Inferior parietal cortex (tissue), 1 donor: ENCODE measurements at regions not wholly inside any gene's neighbourhood (a gene's known extent, or its start where the extent isn't known, plus 50 kb on each side); places are given as distances from the start of the nearest gene placed in this dataset.
"Not testable (repeated sequence)": the region's sequence is repeated elsewhere in the genome, so short reads cannot be mapped to it uniquely, and the experiment has no call there.

ENCODE experiments used
- DNase-seq: peaks from one replicate; pipeline ENCODE4 v3.0.0-alpha.2; 2016; ENCODE audit errors: extremely low spot score

DNA sequence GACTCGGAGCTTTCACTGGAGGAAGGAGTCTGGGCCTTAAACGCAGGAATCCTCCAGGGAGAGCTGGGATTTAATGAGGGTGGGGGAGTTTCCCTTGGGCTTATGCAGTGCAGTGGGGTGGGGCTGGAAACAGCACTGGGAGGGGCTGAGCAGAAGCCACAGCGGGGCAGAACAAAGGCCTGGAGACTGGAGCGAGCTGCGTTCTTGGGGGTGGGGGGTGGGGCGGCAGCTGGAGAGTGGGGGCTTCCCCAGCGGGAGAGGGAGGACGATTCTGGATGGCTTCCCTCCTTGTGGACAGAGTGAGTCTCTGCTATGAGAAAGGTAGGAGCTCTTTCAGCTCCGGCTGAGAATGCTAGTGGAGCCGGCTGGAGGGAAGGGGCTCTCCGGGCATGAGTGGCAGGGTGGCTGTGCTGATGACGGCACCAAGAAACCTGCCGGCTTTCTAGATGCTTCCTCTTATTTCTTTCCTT, 406.0 kb downstream of the SEC14L1 start:
- DNase-seq: no peak

DNA sequence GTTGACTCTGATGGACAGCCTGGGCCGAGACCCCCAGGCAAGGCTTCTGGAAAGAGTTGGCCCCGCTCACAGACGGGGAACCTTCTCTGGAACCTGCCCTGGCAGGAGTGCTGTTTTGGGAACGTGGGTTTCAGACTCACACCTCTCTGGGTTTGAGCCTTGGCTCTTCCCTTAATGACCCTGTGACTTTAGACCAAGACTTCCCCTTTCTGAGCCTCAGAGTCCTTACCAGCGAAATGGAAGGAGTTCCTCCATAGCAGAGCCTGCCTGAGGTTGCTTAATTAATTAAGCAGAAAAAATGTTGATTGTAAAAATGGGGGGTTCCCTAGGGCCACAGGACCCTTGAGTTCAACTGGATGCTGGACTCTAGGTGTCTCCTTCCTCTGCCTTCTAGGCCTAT, 408.2 kb downstream of the SEC14L1 start:
- no peak for DNase-seq

DNA sequence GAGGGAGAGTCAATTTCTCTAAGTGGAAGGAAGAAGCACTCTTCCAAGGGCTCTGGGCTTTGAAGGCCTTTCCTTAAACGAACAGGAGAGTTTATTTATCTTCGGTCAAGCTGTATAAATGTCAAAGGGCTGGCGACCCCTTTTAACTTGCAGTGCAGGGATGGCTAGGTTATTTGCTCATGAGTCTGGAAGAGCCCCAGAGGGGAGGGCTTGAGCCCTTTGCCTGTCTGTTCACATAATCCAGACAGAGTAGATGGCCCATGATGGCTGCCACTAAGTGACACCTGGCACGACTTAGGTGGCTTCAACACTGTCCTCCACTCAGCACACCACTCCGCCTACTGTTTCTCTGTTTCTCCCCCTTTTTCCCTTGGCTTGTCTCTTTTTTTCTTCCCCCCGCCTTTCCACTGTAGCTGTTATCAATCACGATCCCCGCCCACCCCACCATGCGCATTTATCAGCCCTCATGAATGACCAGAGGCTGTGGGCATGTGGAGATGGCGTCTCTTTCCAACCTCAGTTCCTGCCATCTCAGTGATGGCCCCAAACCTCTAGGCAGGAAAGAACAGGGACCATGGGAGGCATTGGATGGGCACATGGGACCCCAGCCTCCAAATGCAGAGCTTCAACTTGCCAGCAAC, 408.7 kb upstream of the TNRC6C start:
- DNase-seq: no peak

DNA sequence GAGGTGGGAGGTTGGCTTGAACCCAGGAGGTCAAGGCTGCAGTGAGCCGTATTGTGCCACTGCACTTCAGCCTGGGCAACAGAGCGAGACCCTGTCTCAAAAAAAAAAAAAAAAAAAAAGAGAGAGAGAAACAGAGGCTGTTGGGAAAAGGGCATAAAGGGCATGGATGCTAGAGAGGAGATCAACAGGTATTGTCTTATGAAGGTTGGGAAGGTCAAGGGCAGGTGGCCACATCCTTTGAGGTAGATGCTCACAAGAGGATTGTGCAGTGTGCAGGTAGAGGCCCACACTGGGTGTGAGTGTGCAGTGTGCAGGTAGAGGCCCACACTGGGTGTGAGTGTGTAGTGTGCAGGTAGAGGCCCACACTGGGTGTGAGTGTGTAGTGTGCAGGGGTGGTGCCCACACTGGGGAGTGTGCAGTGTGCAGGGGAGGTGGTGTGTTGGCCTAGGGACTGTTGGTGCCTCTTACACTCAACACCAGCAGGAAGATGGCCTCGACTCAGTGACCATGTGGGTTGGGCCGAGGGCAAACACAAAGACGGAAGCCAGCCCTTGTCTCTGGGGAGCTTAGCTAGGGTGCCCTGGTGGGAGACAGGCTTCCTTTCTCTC, 404.9 kb upstream of the TNRC6C start:
- DNase-seq: no peak

DNA sequence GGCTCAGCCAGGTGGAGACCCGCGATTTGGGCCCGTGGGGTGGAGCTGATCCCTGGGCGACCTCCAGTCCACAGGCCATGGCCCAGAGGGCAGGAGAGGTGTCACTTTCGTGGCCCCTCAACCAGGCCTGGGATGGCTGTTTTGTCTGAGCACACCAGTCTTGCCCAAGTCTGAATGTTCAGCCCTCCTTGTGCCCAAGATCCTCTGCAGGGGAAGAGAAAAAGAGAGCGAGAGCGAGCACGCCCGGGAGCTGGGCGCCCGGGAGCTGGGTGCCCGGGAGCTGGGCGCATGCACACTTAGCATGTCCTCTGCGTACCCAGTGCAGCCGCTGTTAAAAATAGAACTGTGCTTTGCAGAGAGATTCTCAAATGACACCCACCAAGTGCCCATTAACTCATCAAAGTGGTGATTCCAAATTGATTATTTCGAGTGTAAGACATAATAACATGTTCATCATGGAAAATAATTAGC, 403.3 kb upstream of the TNRC6C start:
- DNase-seq: no peak

DNA sequence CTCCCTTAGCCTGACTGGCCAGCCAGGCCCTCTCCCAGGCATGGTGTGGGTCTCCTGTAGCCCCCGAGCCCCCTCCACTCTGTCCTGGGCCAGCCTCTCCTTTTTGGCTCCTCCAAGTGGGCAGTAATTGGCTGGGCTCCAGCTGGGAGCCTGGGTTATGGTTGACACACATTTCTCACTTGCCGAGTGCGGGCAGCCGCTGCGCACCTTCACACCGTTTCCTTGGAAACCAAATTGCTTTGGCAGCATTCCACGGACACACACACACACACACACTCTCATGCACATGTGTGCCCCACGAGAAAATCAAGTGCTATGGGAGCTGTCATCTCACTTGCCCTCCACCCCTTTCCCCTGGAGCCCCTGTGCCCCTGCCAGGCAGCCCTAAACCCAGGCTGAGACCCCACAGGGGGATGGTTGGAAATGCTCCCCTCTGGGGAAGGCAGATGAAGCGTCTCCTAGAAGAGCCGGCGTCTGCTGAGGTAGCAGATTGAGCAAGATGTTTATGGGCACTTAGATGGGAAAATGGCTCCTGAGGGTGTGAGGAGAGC, 402.7 kb upstream of the TNRC6C start:
- DNase-seq: peak; percentile 60

DNA sequence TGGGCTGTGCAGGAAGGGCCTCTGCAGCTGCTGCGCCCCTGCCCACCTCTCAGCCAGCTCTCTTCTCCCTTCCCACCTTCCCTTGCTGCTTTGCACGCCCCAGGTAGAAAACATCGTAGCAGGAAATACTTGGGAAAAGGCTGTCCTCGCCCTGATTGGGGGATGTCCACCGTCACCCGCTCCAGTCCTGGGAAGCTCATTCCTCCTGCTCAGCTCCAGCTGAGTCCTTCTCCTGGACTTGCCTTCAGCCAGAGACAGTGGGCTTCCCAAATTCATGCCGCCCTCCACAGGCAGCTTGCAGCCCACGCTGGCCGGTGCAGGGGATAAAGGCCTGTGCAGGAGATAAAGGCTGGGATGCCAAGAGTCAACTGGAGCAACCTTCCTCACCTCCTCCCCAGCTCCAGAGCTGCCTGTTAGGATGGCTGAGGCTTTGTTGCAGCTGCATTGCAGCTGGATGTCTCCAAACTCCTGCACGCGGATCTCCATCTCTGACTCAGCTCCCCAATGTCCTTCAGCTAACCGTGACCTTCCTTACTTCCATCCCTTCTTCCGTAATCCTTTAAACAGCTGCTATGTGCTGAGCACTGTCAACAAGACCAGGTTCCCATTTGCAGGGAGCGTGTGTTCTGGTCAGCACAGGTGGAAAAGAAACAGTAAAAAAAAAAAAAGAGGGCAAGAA, 402.0 kb upstream of the TNRC6C start:
- no peak for DNase-seq

DNA sequence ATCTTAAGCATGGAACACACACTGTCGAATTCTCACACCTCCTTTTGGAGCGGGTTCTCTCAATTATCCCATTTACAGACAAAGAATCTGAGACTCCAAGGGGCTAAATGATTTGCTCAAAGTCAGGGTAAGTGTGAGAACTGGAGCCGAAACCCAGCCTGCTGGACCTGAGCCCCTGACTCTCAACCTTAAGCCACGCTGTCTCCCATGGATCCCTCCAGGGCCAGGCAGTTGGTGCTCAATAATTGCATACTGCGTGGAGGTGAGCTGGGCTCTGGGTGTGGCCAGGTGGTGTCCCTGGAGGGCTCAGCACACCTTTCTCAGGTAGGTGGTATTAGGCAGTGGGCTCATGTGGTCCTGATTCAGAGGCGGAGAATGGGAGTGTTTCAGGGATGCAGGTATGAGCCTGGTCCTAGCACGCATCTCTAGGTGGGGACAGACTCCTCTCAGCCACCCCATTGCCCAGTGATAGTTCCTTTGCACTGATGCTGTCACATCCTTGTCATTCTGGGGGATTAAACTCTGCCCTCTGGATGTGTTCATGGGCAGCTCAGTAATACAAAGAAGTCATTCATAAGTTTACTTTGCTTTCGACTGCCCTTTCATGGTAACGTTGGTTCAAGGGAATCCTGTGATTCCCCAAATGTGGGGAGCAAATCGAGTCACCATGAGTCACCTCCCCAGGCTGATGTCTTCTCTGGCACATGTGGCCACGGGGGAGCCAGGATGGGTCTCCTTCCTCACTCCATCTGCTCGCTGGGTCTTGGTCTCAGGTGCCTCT, 399.5 kb upstream of the TNRC6C start:
- no peak for DNase-seq

DNA sequence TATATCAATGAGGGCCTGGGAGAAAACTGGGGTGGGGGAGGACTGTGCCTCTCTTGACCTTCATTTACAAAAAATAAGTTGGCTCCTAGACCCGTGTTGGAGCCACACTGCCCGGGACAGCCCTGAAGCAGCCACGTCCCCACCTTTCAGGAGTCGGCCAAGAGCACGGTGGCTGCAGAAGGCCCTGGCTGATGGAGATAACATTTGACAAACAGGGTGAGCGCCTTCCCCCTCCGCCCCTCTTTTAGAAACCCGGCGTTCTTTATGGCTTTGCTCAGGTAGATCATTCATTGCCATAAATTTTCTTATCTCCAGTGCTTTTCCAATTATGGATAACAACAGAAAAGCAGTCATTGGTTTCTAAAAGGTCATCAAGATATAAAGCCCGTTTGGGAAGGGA, 398.1 kb upstream of the TNRC6C start:
- no peak for DNase-seq

DNA sequence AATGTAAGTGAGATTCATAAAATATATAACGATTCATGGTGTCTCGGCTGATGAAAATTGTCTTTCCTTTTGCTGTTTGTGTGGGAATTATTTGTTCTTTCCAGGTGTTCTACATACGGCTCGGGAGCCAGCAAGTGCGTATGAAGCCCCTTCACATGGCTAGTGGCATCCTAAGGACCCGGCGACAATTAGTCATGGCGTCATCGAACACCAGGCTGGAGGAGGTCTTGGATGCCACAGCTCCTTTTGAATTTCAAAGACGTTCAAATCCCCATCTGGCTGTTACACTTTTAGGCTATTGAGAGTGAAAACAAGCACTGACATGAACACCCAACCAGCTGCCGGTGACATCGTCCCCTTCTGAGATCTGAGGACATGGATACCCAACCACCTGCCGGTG, 397.7 kb upstream of the TNRC6C start:
- no peak for DNase-seq

DNA sequence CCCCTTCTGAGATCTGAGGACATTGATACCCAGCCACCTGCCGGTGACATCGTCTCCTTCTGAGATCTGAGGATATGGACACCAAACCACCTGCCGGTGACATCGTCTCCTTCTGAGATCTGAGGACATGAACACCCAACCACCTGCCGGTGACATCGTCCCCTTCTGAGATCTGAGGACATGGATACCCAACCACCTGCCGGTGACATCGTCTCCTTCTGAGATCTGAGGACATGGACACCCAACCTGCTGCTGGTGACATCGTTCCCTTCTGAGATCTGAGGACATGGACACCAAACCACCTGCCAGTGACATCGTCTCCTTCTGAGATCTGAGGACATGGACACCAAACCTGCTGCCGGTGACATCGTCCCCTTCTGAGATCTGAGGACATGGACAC, 396.1 kb upstream of the TNRC6C start:
- DNase-seq: not testable (repeated sequence)

DNA sequence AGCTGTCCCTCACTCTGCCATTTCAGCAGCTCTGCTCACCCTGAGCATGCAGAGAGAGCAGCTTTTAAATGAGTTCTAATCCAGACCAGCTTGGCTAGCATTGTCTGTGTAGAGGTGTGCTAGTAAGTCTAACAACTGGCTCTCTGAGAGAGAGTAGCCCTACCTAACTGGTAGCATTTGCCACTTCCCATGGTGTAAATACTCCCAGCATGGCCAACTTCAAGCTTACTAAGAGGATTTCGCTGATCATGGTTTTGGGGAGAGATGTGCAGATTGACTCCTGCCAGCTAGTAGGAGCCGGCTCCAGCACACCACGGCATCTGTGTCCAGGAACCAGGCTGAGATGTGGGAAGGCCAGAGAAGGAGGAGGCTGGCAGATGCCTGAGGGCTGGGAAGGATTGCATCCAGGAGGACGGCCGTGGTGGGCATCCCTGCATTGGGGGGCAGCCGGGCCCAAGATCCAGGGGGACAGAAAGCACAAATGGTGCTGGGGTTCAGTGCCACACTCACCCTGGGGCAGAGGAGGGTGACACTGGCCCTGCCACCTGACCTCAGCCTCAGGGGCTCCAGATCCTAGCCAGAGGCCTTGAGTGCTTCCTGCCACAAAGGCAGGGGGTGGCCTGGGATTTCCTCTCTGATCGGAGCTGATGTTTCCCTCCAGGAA, 394.9 kb upstream of the TNRC6C start:
- DNase-seq: no peak

DNA sequence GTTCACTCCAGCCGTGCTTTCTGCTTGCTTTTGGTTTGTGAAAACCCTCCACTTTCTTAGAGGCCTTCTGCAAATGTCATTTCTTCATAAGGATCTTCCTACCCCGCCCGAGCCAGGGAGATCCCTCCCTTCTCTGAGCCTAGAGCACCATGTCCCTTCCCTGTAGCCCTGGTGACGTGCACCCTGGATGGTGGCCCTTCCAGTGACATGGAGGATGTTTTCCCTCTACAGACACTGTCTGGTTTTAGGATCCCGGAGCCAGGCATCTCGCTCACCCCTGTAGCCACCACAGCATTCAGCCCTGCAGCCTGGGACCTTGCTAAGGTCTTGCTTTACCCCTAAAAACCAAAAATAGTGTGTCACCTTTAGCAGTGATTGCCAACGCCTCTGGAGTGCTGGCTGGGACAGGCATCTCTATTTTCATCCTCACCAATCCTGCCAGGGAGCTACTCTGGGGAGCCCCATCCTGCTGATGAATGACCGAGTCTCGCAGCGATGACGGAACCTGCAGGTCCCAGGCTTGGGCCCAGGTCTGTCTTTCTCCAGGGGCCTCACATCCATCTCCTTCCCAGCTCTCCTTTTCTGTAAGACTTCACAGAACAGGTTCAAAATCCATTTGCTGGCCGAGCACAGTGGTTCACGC, 394.1 kb upstream of the TNRC6C start:
- DNase-seq: no peak

DNA sequence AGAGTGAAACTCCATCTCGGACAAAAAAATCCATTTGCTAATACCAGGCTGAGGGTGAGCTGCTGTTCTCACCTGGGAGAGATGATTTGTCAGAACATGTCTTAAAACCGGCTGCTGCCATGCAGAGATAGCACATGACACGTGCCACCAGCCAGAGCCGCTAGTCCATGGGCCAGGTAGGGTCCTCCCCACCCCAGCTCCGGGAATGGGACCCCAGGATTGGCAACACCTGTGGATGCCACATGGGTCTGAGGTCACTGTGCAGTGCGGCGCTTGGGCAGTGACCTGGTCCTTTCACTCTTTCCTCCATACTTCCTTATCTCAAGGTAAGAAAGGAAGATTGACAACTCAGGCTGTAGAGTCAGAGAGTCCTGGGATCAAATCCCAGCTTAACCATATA, 393.3 kb upstream of the TNRC6C start:
- DNase-seq: no peak

DNA sequence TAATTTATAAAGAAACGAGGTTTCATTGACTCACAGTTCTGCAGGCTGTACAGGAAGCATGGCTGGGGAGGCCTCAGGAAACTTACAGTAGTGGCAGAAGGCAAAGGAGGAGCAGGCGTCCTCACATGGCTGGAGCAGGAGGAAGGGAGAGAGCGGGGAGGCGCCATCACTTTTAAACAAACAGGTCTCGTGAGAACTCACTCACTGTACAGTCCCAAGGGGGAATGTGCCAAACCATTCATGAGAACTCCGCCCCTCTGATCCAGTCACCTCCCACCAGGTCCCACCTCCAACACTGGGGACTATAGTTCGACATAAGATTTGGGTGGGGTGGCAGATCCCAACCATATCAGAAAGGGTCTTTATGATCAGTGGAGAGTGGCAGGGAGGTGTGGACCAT, 392.4 kb upstream of the TNRC6C start:
- no peak for DNase-seq

DNA sequence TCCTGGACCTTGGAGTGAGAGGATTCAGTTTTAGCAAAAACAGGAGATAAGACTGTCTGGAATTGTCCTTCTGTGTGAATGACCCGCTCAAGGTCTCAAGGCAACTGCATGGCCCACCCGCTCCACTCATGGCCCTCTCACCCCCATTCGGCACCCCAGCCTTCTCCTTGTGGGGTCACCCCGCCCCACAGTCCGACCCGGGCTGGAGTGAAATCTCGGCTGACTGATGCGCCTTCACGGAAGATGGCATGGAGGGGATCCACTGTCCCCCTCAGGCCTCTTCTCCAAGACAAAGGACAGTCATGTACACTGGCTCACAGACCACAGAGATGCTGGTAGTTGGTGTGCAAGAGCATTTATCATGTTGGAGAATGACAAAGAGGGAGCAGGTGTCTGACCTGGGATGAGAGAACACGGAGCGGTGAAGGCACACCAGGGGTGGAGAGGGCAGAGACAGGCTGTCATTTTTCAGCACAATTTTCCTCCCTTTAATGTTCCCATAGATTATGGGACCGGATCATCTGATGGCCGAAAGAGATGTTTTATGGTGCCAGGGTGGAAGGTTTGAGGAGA, 391.9 kb upstream of the TNRC6C start:
- DNase-seq: no peak

DNA sequence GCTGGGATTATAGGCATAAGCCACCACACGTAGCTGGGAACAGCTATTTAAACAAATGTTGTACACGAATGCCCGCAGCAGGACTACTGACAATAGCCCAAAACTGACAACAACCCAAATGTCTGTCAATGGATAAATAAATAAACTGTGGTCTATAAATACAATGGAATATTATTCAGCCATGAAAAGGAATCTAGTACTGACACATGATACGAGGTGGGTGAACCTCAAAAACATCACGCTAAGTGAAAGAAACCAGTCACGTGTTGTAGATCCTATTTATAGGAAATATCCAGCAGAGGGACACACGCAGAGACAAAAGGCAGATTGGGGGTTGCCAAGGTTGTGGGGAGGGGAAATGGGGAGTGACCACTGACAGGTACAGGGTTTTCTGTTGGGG, 390.0 kb upstream of the TNRC6C start:
- DNase-seq: no peak

DNA sequence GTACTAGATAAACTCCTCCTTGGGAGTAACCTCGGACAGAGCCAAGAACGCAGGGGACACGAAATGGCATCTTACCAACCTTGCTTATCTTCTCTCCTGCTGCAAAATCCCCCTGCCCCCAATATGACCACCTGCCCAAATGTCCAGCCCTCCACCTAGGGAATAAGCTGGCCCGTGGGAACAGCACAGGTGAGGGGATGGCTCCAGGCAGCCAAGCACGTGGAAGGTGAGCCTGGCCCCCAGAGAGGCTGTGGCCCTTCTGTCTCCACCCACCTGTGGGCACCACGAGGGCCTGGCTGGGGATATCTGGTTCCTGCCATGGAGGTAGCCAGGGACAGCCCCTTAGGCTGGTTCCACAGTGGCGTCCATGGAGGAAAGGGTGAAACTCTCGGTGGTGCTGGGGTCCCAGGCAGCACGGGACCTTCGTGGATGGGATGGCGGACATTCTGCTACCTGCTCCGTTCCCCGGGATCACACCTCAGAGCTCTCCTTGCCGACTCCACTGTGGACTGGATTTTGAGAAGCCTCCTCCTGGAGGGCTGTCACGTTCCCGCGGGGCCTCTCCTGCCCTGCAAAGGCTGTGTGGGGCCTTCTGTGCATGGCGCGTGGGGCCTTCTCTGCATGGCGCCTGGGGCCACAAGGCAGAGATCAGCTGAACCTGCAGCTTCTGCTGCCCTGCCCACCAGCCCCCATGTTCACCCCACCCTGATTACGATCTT, 388.5 kb upstream of the TNRC6C start:
- DNase-seq: no peak

DNA sequence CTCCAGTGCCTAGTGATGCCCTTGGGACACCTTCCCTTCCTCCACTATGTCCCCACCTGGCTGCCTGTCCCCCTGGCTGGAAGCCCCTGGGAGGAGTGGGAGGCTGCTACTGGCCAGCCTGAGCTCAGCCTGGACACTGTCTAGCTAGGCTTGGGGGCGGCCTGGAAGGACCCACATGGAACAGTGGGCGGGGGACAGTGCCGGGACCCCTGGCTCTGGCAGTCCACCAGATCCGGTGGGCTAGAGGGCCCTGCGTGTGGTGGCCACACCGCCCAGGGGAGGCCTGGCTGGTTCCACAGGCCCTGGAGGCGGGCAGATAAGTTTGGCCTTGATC, 388.0 kb upstream of the TNRC6C start:
- no peak for DNase-seq
